Kidney (tissue), 13 donors: ENCODE measurements at regions not wholly inside any gene's neighbourhood (a gene's known extent, or its start where the extent isn't known, plus 50 kb on each side); places are given as distances from the start of the nearest gene placed in this dataset.

Source experiments
- DNase-seq, 5 donors: peaks; one replicate each; pipeline ENCODE4 v3.0.0-alpha.2; 2013 to 2020
- FAIRE-seq: peaks from 2 replicates; lab custom pipeline; 2012; peaks lifted over from hg19 to GRCh38; lab: Jason Lieb, UNC
- H3K27ac ChIP-seq, 2 donors: one replicate each; pipeline ENCODE4 v1.7.0; 2013; ENCODE audit warnings: low read depth in 2 of 2, low read length in 2 of 2, inconsistent platforms in 1 of 2
- H3K27me3 ChIP-seq: one replicate; pipeline ENCODE4 v1.7.1; 2013; ENCODE audit warnings: low read length, inconsistent platforms; ENCODE audit not compliant: control insufficient read depth, insufficient read depth
- H3K36me3 ChIP-seq, 3 donors: one replicate each; pipeline versions ENCODE4 v1.7.0 to v1.7.1; 2013; ENCODE audit warnings: low read length in 3 of 3, control low read depth in 1 of 3, inconsistent platforms in 1 of 3; ENCODE audit not compliant: insufficient read depth in 3 of 3, control insufficient read depth in 2 of 3
- H3K4me1 ChIP-seq, 3 donors: one replicate each; pipeline versions ENCODE4 v1.7.0 to v1.7.1; 2013; ENCODE audit warnings: low read length in 3 of 3, inconsistent platforms in 1 of 3, low read depth in 1 of 3; ENCODE audit not compliant: control insufficient read depth in 2 of 3, insufficient read depth in 2 of 3
- H3K4me3 ChIP-seq, 3 donors: one replicate each; pipeline versions ENCODE4 v1.7.0 to v1.8.1; 2013; ENCODE audit warnings: low read length in 3 of 3, control low read depth in 1 of 3, inconsistent platforms in 1 of 3
- H3K9ac ChIP-seq, 3 donors: one replicate each; pipeline versions ENCODE4 v1.7.0 to v1.7.1; 2013; ENCODE audit warnings: low read length in 3 of 3, control low read depth in 1 of 3, inconsistent platforms in 1 of 3
- H3K9me3 ChIP-seq, 3 donors: one replicate each; pipeline versions ENCODE4 v1.7.0 to v1.7.1; 2013; ENCODE audit warnings: low read length in 3 of 3, control low read depth in 1 of 3, inconsistent platforms in 1 of 3; ENCODE audit not compliant: control insufficient read depth in 2 of 3, insufficient read depth in 1 of 3
- CTCF ChIP-seq: IDR thresholded peaks from 3 replicates; pipeline ENCODE4 v1.5.1; 2012; ENCODE audit warnings: mild to moderate bottlenecking, moderate library complexity, borderline replicate concordance; ENCODE audit not compliant: insufficient read depth; ENCODE audit errors: extremely low read depth
- intact Hi-C: fragments of 100-400 bp; cut with DNase I; formaldehyde crosslinking; loops from one replicate; pipeline ENCODE4 v1.11.1; 2022
- donor health status: control.
- donor health status: control.
- donor health status: control.
- donor health status: control.
- donor health status: control.
- donor health status: DM: yes; HTN: yes; CAD: no.
- donor health status: Normal renal cell carcinoma (clear cell type).

GRCh38 chr3:95751509-95751908 lies 1062.9 kb upstream of the EPHA6 start:
- Histone ChIP-seq H3K4me3 (no peak overlapping the region), H3K27me3 (no peaks in the 10 kb centered on the region), H3K27ac (no peak overlapping the region), H3K9ac (no peak overlapping the region), H3K4me1 (no peaks in the 10 kb centered on the region), H3K36me3 (no peaks in the 10 kb centered on the region), H3K9me3 (no peaks in the 10 kb centered on the region)
- intact Hi-C loops, result no loop called here
- TF ChIP-seq CTCF, result no peak
- DNase-seq (no peak), FAIRE-seq (no peak)

- DNase-seq (no peak), FAIRE-seq (no peak)
- TF ChIP-seq CTCF, result peak; percentile 3
- Histone ChIP-seq H3K27ac (no peak overlapping the region), H3K9me3 (no peaks in the 10 kb centered on the region), H3K36me3 (no peaks in the 10 kb centered on the region), H3K4me1 (no peaks in the 10 kb centered on the region), H3K4me3 (no peak overlapping the region), H3K9ac (no peak overlapping the region), H3K27me3 (no peaks in the 10 kb centered on the region)
- intact Hi-C loops, result no loop called here
These were observed 1062.2 kb upstream of the EPHA6 start for GRCh38 chr3:95752199-95752598.

DNA sequence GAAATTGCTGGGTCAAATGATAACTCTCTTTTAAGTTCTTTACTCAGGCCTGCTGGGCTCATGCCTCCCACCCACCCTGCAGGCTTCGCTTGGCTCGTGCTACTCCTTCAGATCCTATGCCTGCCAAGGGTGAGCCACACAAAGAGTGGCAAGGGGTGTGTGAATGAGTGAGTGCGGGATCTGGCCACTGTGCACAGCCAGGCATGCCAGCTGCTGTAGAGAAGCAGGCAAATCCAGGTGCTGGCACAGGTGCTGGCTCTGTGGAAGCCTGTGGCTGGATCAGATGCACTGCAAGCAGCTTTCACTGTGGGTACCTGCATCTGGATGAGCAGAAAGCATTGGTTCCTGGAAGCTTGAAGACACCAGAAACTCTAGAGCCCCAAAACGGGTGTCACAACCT lies 1055.7 kb upstream of the EPHA6 start:
- H3K9me3 ChIP-seq, result no peaks in the 10 kb centered on the region
- H3K4me3 ChIP-seq, result no peak overlapping the region
- FAIRE-seq, result no peak
- no peaks in the 10 kb centered on the region for H3K36me3 ChIP-seq
- no peak overlapping the region for H3K27ac ChIP-seq
- DNase-seq, result no peak
- no peaks in the 10 kb centered on the region for H3K27me3 ChIP-seq
- no peak overlapping the region for H3K9ac ChIP-seq
- intact Hi-C loops, result no loop called here
- H3K4me1 ChIP-seq, result no peaks in the 10 kb centered on the region
- no peak for TF ChIP-seq CTCF

GRCh38 chr3:95759614-95760301 lies 1054.6 kb upstream of the EPHA6 start:
- no peak for TF ChIP-seq CTCF
- H3K9ac ChIP-seq, result no peak overlapping the region
- no peaks in the 10 kb centered on the region for H3K4me1 ChIP-seq
- DNase-seq (peak in 1 of 5 donors; percentile 48), FAIRE-seq (no peak)
- H3K9me3 ChIP-seq, result no peaks in the 10 kb centered on the region
- intact Hi-C loops, result no loop called here
- H3K27me3 ChIP-seq, result no peaks in the 10 kb centered on the region
- no peak overlapping the region for H3K4me3 ChIP-seq
- H3K36me3 ChIP-seq, result no peaks in the 10 kb centered on the region
- no peak overlapping the region for H3K27ac ChIP-seq
